ENCODE measurements at regions not wholly inside any gene's neighbourhood (a gene's known extent, or its start where the extent isn't known, plus 50 kb on each side); places are given as distances from the start of the nearest gene placed in this dataset.

DNA sequence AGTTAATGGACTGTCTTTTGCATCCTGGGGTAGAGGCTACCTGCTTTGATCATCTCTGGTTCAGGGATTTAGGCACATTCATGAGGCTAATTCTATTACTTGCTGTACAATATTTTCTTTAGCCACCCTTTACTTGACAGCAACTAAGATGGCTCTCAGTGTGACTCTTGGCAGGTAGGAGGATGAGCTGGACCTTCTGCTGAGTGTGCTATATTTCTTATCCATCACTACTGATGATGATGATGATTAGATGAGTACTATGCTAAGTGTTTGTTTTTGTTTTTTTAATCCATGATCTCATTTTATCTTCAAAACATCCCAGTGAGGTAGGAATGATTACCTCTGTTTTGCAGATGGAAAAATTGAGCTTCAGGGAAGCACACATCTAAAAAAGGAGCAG lies 152.8 kb upstream of the WSCD2 start:
- DNase-seq (ENCODE audit: low read depth in 2 of 2): no peak

DNA sequence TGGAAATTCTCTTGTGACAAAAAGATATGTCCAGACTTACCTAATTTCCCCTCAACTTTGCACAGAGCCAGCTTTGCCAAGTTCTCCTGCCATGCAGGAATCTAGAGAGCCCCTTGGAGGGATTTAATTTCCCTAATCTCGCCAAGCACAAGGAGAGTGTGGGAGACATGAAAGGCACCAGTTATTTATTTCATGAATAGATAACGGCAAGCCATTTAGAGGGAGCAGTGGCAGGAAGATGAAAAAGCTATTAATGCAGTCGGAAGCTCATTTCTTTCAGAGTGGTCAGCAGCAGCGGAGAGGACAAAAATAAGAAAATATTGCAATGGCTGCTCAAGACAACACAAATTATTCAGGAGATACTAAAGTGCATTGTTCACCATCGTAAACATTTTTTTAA lies 150.9 kb upstream of the WSCD2 start:
- DNase-seq (ENCODE audit: low read depth in 2 of 2): no peak

DNA sequence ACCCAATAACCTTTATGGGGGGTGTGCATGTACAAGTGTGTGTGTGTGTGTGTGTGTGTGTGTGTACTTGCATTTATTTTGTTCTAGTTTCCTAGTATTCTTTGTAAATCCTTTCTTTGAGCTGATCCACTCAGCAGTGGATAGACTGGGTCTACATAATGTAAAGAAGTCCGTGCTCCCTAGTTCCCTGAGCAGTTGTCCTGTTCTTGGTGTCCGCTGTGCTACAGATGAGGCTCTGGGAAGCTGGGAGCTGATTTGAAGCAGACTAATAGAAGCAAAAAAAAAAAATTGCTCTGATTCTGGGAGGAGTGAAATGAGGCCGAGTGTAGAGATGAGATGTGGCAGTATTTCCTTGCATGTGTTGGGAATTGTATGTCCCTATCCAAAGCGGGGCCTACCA lies 150.4 kb upstream of the WSCD2 start:
- no peak for DNase-seq (ENCODE audit: low read depth in 2 of 2)

DNA sequence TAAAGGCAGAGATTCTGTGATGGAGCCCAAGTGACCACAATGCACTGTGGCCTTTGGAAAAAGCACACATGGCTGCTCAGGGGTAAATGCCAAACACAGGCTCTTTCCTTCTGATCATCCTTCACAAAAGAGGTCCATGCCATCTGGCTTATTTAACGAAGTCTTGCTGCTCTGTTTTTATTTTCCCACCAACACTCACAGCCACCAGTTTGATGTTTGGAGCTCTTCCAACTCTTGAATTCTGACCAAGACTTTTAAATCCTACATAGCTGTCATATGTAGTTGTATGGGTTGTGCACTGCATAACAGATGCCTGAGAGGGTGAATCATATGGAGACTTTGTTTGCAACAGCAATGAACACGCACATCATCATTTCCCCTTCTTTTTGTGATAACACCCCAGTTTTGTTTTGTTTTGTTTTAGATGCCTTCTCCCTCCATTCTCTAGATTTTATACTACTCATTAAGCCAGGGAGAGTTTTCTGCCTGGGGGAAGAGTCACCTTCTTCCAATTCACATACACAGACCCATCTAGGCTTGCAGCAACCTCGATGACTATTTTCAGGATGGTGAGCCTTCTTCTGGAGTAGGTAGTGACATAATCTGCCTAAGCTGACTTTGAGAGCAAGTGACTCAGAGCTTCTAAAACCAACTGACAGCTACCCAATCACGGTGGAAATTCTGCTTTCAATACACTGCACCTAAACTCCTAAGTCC lies 145.2 kb upstream of the WSCD2 start:
- DNase-seq (ENCODE audit: low read depth in 2 of 2): no peak

DNA sequence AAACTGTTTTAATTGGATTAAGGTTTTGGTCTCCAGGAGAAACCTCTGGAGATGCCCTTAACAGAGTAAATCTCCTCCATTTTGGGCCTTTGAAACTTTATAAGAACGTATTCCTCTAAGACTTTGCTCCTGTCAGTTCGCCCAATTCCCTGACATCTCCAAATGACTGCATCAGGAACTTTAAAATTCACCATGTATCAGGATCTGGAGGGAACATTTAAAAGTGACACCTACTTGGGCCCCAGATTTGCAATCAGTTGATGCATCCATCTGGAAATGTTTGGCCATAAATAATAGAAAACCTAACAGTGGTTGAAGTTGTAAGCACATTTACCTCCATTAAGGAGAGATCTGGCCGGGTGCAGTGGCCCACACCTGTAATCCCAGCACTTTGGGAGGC lies 144.1 kb upstream of the WSCD2 start:
- no peak for DNase-seq (ENCODE audit: low read depth in 2 of 2)

DNA sequence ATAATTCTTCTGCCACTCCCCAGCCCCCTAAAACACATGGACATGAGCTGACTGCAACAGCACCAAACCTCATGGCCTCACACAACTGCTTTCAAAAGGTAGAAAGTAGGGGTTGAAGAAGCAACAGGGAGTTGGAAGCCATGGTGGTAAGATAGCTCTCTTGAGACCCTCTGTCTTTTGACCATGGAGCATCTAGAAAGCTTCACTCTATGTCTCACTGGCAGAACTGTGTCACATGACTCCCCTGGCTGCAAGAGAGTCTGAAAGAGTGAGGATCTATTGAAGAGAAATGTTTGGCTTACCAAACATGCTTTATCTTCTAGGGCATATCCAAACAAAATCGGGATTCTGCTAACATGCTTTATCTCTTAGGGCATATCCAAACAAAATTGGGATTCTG lies 142.9 kb upstream of the WSCD2 start:
- DNase-seq (ENCODE audit: low read depth in 2 of 2): no peak

DNA sequence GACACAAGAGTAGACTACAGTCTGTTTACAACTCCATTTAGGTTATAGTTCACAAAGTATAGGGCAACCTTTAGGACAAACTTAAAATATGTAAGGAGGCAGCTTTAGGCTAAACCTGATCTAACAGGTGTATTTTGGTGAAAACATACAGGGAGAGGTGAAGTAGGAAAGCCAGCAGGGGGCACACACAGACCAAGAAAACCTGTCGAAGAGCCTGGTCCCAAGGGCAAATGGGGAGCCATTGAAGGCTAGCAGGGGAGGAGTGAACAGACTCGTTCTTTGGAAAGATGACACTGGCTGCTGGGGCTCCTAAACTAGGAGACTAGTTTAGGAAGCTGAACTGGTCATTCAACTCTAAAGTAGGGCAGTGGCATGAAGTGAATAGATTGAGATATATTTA lies 138.8 kb upstream of the WSCD2 start:
- DNase-seq (ENCODE audit: low read depth in 2 of 2): no peak

DNA sequence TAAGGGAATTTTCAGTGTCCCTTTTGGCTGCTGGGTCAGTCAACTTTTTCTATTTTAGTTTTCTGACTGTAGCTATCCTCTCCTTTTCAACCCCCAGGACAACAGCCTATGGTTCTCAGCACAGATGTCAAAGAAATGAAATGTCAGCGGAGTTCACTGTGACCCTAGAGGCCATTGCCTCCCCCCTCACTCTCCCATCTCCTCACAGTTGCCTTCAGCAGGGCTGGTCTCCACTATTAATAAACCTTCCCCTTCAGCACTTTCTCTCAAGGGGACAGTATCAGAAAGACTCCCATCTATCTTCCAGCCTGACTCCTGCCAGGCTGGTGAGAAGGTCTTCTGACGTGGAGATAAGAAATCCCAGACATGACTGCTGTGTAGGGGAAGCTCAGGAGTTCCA lies 137.1 kb upstream of the WSCD2 start:
- no peak for DNase-seq (ENCODE audit: low read depth in 2 of 2)

DNA sequence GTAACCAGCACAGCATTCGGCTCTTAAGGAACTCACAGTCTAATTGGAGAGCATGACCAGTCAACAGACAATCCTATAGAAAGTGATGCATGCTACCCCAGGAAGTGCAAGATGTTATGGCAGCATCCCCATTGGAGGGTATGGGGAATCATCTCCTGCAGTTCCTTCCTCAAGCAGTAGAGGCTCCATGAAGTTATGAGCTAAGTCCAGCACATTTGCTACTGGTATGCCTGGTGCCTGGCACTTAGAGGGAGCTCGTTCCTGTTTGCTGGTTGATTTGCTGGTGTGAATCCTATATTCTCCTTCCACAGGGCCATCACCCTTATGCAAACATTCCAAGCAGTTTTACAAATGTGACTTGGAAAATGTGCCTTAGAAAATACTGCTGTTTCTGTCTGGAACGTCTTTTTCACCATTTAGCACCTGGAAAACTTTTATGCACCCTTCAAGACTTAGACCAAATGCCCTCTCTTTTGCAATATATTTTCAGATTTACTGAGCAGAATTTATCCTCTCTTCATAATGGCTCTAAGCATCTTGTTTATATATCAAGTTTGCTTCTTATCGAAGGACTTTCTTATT lies 136.1 kb upstream of the WSCD2 start:
- DNase-seq (ENCODE audit: low read depth in 2 of 2): no peak

- no peak for DNase-seq (ENCODE audit: low read depth in 2 of 2)
Measured at GRCh38 chr12:107998863-107999262, 130.2 kb upstream of the WSCD2 start.

GRCh38 chr12:108000111-108000510 lies 129.0 kb upstream of the WSCD2 start:
- no peak for DNase-seq (ENCODE audit: low read depth in 2 of 2)

- no peak for DNase-seq (ENCODE audit: low read depth in 2 of 2)
Measured at GRCh38 chr12:108004319-108004718, 124.8 kb upstream of the WSCD2 start.

DNA sequence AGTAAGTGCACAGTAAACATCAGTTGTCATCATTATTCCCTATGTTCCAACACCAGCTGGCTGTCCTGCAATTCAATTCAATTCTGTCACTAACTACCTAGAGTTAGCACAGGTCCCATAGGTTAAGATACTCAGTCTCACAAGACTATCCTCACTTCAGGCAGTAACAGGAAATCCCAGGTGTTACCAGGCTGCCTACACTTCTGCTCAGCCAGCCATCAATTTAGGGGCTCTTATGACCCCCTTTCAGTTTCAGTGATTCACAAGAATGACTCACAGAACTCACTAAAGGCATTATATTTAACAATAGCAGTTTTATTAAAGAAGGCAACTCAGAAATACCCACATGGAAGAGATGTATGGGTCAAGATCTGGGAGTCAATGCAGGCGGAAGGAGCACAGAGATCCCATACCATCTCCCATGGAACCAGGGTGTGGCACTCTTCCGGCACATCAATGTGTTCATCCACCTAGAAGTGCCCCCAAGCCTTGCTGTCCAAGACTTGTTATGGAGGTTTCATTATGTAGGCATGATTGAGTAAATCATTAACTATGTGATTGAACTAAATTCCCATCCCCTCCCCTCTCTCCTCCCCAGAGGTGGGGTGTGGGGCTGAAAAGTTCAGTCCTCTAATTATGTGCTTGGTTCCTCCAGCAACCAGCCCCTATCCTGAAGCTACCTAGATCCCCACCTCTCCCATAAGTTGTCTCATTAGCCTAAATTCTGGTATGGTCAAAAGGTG lies 120.8 kb upstream of the WSCD2 start:
- DNase-seq (ENCODE audit: low read depth in 2 of 2): no peak

- no peak for DNase-seq (ENCODE audit: low read depth in 2 of 2)
Measured at GRCh38 chr12:108009442-108010070, 119.5 kb upstream of the WSCD2 start.

DNA sequence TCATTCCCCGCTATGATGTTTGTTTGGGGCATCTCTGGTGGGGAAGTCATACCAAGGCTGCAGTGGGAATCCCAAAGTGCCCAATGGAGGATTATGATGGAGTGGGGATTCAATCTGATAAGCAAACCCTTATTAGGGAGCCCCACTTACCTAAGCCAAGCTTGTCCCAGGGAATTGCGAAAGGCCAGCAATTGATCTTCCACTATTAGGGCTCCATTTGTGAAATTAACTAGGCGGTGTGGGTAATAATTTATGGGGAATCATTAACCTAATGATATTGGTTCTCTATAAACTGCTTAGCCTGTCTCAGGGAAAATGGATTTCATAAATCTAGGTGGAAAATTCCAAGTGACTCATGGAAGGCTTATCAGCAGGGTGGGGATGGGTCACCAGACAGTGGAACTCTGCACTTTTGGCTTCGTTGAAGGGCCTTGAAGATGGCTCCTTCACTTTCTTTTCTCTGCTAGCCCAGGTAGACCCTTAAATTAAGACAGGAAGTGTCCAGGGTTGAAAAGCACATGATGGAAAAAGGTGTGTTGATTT lies 113.0 kb upstream of the WSCD2 start:
- no peak for DNase-seq (ENCODE audit: low read depth in 2 of 2)

DNA sequence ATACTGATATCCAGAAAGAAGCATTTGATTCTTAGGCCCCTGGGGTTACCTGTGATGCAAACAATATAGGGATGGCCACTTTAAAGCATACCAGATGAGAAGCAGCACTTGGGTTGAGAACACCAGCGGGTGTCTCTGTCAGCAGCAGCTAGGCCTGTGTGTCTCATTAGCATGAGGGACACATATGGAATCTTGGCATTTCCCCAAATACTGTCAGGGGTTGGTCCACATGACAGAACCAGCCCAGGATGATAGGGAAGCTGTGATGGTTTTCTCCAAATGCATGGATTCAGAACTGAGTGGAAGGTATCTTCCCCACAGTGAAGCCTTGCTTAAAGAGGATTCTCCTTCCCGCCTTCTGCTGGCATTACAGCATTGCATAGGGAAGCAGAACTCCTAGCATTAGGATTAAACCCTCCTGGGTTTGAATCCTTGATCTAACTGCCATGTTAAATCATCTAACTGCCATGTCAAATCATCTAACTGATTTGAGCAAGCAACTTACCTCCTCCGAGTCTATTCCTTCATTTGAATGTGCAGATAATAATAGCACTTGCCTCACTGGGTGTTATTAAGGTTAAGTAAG lies 111.5 kb upstream of the WSCD2 start:
- no peak for DNase-seq (ENCODE audit: low read depth in 2 of 2)

GRCh38 chr12:108019862-108020261 lies 109.2 kb upstream of the WSCD2 start:
- no peak for DNase-seq (ENCODE audit: low read depth in 2 of 2)

DNA sequence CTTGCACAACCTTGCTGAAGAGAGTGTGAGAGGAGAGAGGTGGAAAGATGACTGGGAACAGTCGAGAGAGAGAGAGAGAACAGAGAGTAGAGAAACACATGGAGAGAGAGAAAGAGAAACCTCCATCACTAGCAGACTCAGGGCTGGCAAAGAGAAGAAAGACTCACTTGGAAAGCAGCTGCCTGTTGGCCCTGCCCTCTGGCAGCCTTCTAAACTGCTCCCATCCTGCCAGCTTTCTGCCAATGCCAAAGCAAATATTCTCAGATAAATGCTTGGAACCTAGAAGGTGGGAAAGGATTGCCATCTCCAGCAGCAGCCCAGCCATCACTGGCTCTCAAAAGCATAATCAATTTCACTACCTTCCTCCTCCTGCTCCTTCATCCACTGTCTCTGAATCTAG lies 107.9 kb upstream of the WSCD2 start:
- no peak for DNase-seq (ENCODE audit: low read depth in 2 of 2)

DNA sequence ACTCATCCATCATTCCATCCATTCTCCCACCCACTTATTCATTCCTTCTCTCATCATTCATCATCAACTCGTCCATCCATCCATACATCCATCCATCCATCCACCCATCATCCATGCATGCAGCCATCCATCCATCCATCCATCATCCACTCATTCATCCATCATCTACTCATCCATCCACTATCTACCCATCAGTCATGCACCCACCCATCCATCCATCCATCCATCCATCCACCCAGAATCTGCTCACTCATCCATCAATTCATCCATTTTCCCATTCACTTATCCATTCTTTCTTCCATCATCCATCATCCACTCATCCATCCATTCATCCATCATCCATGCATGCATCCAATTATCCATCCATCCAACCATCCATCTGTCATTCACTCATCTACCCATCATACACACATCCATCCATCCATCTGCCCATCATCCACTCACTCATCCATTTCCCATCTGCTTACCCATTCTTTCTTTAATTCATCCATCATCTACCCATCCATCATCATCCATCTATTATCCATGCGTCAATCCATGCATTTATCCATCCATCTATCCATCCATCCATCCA lies 107.1 kb upstream of the WSCD2 start:
- no peak for DNase-seq (ENCODE audit: low read depth in 2 of 2)

- no peak for DNase-seq (ENCODE audit: low read depth in 2 of 2)
Measured at GRCh38 chr12:108029051-108029835, 99.8 kb upstream of the WSCD2 start.

- DNase-seq (ENCODE audit: low read depth in 2 of 2): no peak
Measured at GRCh38 chr12:108033090-108033489, 96.0 kb upstream of the WSCD2 start.
